Naive thymus-derived CD8-positive, alpha-beta T cell (primary cell): ENCODE measurements at regions not wholly inside any gene's neighbourhood (a gene's known extent, or its start where the extent isn't known, plus 50 kb on each side); places are given as distances from the start of the nearest gene placed in this dataset.

ENCODE experiments used
- ATAC-seq, 2 donors: fragments of 150-1000 bp; cut with Tn5 transposase in 1 of 2; sonication (Bioruptor Pico), chemical (Tn5 transposase) in 1 of 2; 1 replicate in 1 of 2; 2 replicates in 1 of 2; pipeline ENCODE4 v1.10.0; 2021; ENCODE audit warnings: mild to moderate bottlenecking in 2 of 2, moderate library complexity in 2 of 2
- POLR2A ChIA-PET: fragments of 350-600 bp; sonication (Branson Sonifier 250); formaldehyde crosslinking; loops from one replicate; lab custom pipeline; 2021; ENCODE audit warnings: antibody characterized with exemption; lab: Charles Lee
- DNase-seq, 10 donors: peaks; one replicate each; pipeline versions ENCODE4 v3.0.0 to v3.0.0-alpha.2; 2020 to 2022
- H3K27ac Mint-ChIP-seq, 10 donors: one replicate each; pipeline ENCODE4 v1.8.0; 2020 to 2022; ENCODE audit warnings: mild to moderate bottlenecking in 10 of 10, mixed read lengths in 10 of 10, moderate library complexity in 4 of 10, inconsistent platforms in 1 of 10
- H3K27me3 Mint-ChIP-seq, 5 donors: one replicate each; pipeline ENCODE4 v1.8.0; 2021 to 2022; ENCODE audit warnings: mixed read lengths in 5 of 5
- H3K36me3 Mint-ChIP-seq, 3 donors: one replicate each; pipeline ENCODE4 v1.8.0; 2020 to 2022; ENCODE audit warnings: mixed read lengths in 3 of 3, mild to moderate bottlenecking in 2 of 3, inconsistent platforms in 1 of 3
- H3K4me1 Mint-ChIP-seq, 4 donors: one replicate each; pipeline ENCODE4 v1.8.0; 2021 to 2022; ENCODE audit warnings: mixed read lengths in 4 of 4
- H3K4me3 Mint-ChIP-seq, 10 donors: one replicate each; pipeline ENCODE4 v1.8.0; 2020 to 2022; ENCODE audit warnings: mild to moderate bottlenecking in 10 of 10, mixed read lengths in 10 of 10, moderate library complexity in 6 of 10, inconsistent platforms in 1 of 10
- H3K9me3 Mint-ChIP-seq, 9 donors: one replicate each; pipeline ENCODE4 v1.8.0; 2020 to 2022; ENCODE audit warnings: mixed read lengths in 9 of 9, mild to moderate bottlenecking in 3 of 9, inconsistent platforms in 1 of 9, moderate library complexity in 1 of 9

GRCh38 chr2:105959357-105959756 lies 214.6 kb downstream of the NCK2 start:
- POLR2A ChIA-PET = interaction anchor here (0.7 to 1.0 kb wide), 2 partner anchors 17 to 63 kb away, joined by 3 read pairs; no protein-coding TSS in a partner anchor
- no peaks in the 10 kb centered on the region for H3K27me3 Mint-ChIP-seq
- H3K27ac Mint-ChIP-seq = peak overlapping the region in 1 of 10 donors; percentile 71
- no peak for DNase-seq
- no peak overlapping the region for H3K4me3 Mint-ChIP-seq
- peaks cover 20 to 46% (median 30%) of the 10 kb centered on the region in 4 donors for H3K4me1 Mint-ChIP-seq
- no peaks in the 10 kb centered on the region for H3K36me3 Mint-ChIP-seq
- H3K9me3 Mint-ChIP-seq = peaks cover 0 to 11% (median 0%) of the 10 kb centered on the region in 9 donors
- no peak for ATAC-seq

GRCh38 chr2:105954891-105955290 lies 210.2 kb downstream of the NCK2 start:
- H3K9me3 Mint-ChIP-seq = peaks cover 0 to 11% (median 0%) of the 10 kb centered on the region in 9 donors
- ATAC-seq (no peak), DNase-seq (no peak)
- H3K27me3 Mint-ChIP-seq = no peaks in the 10 kb centered on the region
- no peak overlapping the region for H3K4me3 Mint-ChIP-seq
- no peaks in the 10 kb centered on the region for H3K36me3 Mint-ChIP-seq
- POLR2A ChIA-PET = interaction anchor here (1.0 to 1.5 kb wide), 5 partner anchors 7 to 209 kb away, joined by 3 to 4 read pairs (median 3); no protein-coding TSS in a partner anchor
- H3K27ac Mint-ChIP-seq = peak overlapping the region in 4 of 10 donors; percentile 3 to 69 (median 30)
- peaks cover 42 to 77% (median 65%) of the 10 kb centered on the region in 4 donors for H3K4me1 Mint-ChIP-seq

GRCh38 chr2:105953942-105954341 lies 209.2 kb downstream of the NCK2 start:
- Mint-ChIP-seq H3K9me3 (peaks cover 0 to 10% (median 0%) of the 10 kb centered on the region in 9 donors), H3K4me1 (peaks cover 41 to 76% (median 67%) of the 10 kb centered on the region in 4 donors), H3K27ac (peak overlapping the region in 7 of 10 donors; percentile 2 to 82 (median 73)), H3K36me3 (no peaks in the 10 kb centered on the region), H3K4me3 (peak overlapping the region in 7 of 10 donors; percentile 12 to 51 (median 40)), H3K27me3 (no peaks in the 10 kb centered on the region)
- POLR2A ChIA-PET = interaction anchor here (0.5 to 1.5 kb wide), 5 partner anchors 8 to 208 kb away, joined by 3 to 4 read pairs (median 3); no protein-coding TSS in a partner anchor
- DNase-seq (no peak), ATAC-seq (peak; percentile 52 to 57)

- Mint-ChIP-seq H3K9me3 (no peaks in the 10 kb centered on the region), H3K4me3 (peak overlapping the region in 2 of 10 donors; percentile 25 to 54), H3K4me1 (peaks cover 41 to 74% (median 68%) of the 10 kb centered on the region in 4 donors), H3K27me3 (no peaks in the 10 kb centered on the region), H3K36me3 (no peaks in the 10 kb centered on the region), H3K27ac (peak overlapping the region in 4 of 10 donors; percentile 9 to 72 (median 26))
- POLR2A ChIA-PET = interaction anchor here (0.9 to 1.4 kb wide), 3 partner anchors 10 to 50 kb away, joined by 3 to 5 read pairs (median 3); no protein-coding TSS in a partner anchor
- ATAC-seq (no peak), DNase-seq (no peak)
These were observed 207.4 kb downstream of the NCK2 start for GRCh38 chr2:105952131-105952530.

GRCh38 chr2:105951384-105951694 lies 206.6 kb downstream of the NCK2 start:
- Mint-ChIP-seq H3K4me3 (peak overlapping the region in 5 of 10 donors; percentile 2 to 71 (median 10)), H3K9me3 (no peaks in the 10 kb centered on the region), H3K27ac (peak overlapping the region in 5 of 10 donors; percentile 13 to 80 (median 28)), H3K4me1 (peaks cover 43 to 75% (median 69%) of the 10 kb centered on the region in 4 donors), H3K36me3 (no peaks in the 10 kb centered on the region), H3K27me3 (no peaks in the 10 kb centered on the region)
- DNase-seq (no peak), ATAC-seq (no peak)
- POLR2A ChIA-PET = interaction anchor here (1.0 kb wide), 1 partner anchor 10 kb away, joined by 3 read pairs; no protein-coding TSS in a partner anchor

GRCh38 chr2:105950521-105951383 lies 206.0 kb downstream of the NCK2 start:
- Mint-ChIP-seq H3K27ac (peak overlapping the region in 6 of 10 donors; percentile 28 to 86 (median 66)), H3K9me3 (no peaks in the 10 kb centered on the region), H3K4me3 (peak overlapping the region in 8 of 10 donors; percentile 2 to 77 (median 44)), H3K36me3 (no peaks in the 10 kb centered on the region), H3K4me1 (peaks cover 43 to 71% (median 65%) of the 10 kb centered on the region in 4 donors), H3K27me3 (no peaks in the 10 kb centered on the region)
- POLR2A ChIA-PET = interaction anchor here (1.4 kb wide), 1 partner anchor 22 kb away, joined by 11 read pairs; no protein-coding TSS in a partner anchor
- DNase-seq = no peak
- ATAC-seq = peak in 1 of 2 donors; percentile 17

- POLR2A ChIA-PET = interaction anchor here (1.4 kb wide), 1 partner anchor 11 kb away, joined by 3 read pairs; no protein-coding TSS in a partner anchor
- Mint-ChIP-seq H3K27ac (peak overlapping the region in 1 of 10 donors; percentile 21), H3K36me3 (peaks cover 0 to 5% (median 3%) of the 10 kb centered on the region in 3 donors), H3K4me1 (peaks cover 2 to 18% (median 9%) of the 10 kb centered on the region in 4 donors), H3K4me3 (no peak overlapping the region), H3K27me3 (no peaks in the 10 kb centered on the region), H3K9me3 (peaks cover 0 to 7% (median 5%) of the 10 kb centered on the region in 9 donors)
- DNase-seq (no peak), ATAC-seq (no peak)
These were observed 199.3 kb downstream of the NCK2 start for GRCh38 chr2:105943977-105944376.
